Ishikawa (cell line): ENCODE measurements at regions not wholly inside any gene's neighbourhood (a gene's known extent, or its start where the extent isn't known, plus 50 kb on each side); places are given as distances from the start of the nearest gene placed in this dataset.

ENCODE experiments used
- EP300 ChIP-seq: IDR thresholded peaks from 2 replicates; pipeline ENCODE4 v1.6.1; 2012; ENCODE audit warnings: borderline replicate concordance
- TAF1 ChIP-seq: IDR thresholded peaks from 2 replicates; pipeline ENCODE4 v1.6.1; 2012; ENCODE audit warnings: low read depth, mild to moderate bottlenecking

DNA sequence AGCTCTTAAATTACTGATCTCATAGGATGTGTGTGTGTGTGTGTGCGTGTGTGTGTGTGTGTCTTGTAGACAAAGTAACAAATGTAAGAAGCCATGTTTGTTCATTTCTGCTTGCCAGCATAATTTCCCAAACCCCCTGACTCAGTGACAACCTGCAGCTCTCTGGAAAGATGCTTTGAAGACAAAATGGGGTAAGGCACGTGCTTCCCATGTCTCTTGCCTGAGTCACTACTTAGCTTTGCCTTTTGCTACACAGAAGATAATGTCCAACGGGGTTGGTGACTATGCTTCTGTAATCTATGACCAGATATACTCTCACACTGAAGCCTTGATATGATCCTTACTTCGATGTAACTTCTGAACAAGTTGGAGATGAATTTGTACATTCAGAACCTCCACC lies 332.0 kb downstream of the SLC4A3 start:
- TF ChIP-seq TAF1 (no peak), EP300 (no peak)
